SK-N-SH (cell line): ENCODE measurements at regions not wholly inside any gene's neighbourhood (a gene's known extent, or its start where the extent isn't known, plus 50 kb on each side); places are given as distances from the start of the nearest gene placed in this dataset.

Experiments
- CTCF ChIA-PET: fragments of 300-600, 350-600 bp; formaldehyde crosslinking; extraction: SDS; loops from one replicate; lab custom pipeline; 2021; lab: Yijun Ruan, JAX
- POLR2A ChIA-PET: fragments of 350-600 bp; sonication (Branson Sonifier 250); formaldehyde crosslinking; extraction: SDS; loops from one replicate; lab custom pipeline; 2020; ENCODE audit warnings: antibody characterized with exemption, inconsistent platforms; lab: Yijun Ruan, JAX
- DNase-seq: peaks from one replicate; pipeline ENCODE4 v3.0.0; 2012
- H2AFZ ChIP-seq: fragments of 200-600 bp; sonication (generic); 2 replicates; pipeline ENCODE4 v1.8.1; 2016; ENCODE audit warnings: antibody characterized with exemption, mild to moderate bottlenecking, low read depth
- H3F3A ChIP-seq: fragments of 200-600 bp; sonication (generic); replicated peaks from 2 replicates; pipeline ENCODE3; 2016; ENCODE audit warnings: antibody characterized with exemption, mild to moderate bottlenecking; ENCODE audit not compliant: insufficient read depth
- H3K27ac ChIP-seq, 2 experiments: fragments of 200-500 bp in 1 of 2; fragments of 200-600 bp in 1 of 2; sonication (Bioruptor generic) in 1 of 2; sonication (generic), shearing (Covaris generic) in 1 of 2; 2 replicates each; pipeline versions ENCODE4 v1.5.1 to v1.6.1; 2014 to 2016; ENCODE audit warnings: low read depth in 2 of 2, inconsistent platforms in 1 of 2, low read length in 1 of 2, mild to moderate bottlenecking in 1 of 2, mixed read lengths in 1 of 2
- H3K27me3 ChIP-seq: fragments of 200-600 bp; sonication (generic), shearing (Covaris generic); 2 replicates; pipeline ENCODE4 v1.6.1; 2016; ENCODE audit warnings: mixed run types; ENCODE audit not compliant: insufficient read depth
- H3K36me3 ChIP-seq, 2 experiments: fragments of 200-500 bp in 1 of 2; fragments of 200-600 bp in 1 of 2; sonication (Bioruptor generic) in 1 of 2; sonication (generic) in 1 of 2; replicated peaks in 1 of 2; 2 replicates each; pipeline versions ENCODE3 to v1.5.1; 2014 to 2016; ENCODE audit warnings: low read length in 1 of 2, mild to moderate bottlenecking in 1 of 2; ENCODE audit not compliant: insufficient read depth in 2 of 2, control insufficient read depth in 1 of 2
- H3K4me1 ChIP-seq, 2 experiments: fragments of 200-500 bp in 1 of 2; fragments of 200-600 bp in 1 of 2; sonication (Bioruptor generic) in 1 of 2; sonication (generic), shearing (Covaris generic) in 1 of 2; 2 replicates each; pipeline versions ENCODE4 v1.5.1 to v1.6.1; 2014 to 2016; ENCODE audit warnings: low read depth in 1 of 2, low read length in 1 of 2, mixed run types in 1 of 2; ENCODE audit not compliant: insufficient read depth in 2 of 2, control insufficient read depth in 1 of 2
- H3K4me2 ChIP-seq: fragments of 200-600 bp; sonication (generic), shearing (Covaris generic); 2 replicates; pipeline ENCODE4 v1.6.1; 2017; ENCODE audit warnings: mixed run types
- H3K4me3 ChIP-seq, 2 experiments: fragments of 200-500 bp in 1 of 2; fragments of 200-600 bp in 1 of 2; sonication (Bioruptor generic) in 1 of 2; sonication (generic), shearing (Covaris generic) in 1 of 2; 2 replicates each; pipeline versions ENCODE4 v1.5.1 to v1.8.1; 2014 to 2016; ENCODE audit warnings: low read depth in 2 of 2, inconsistent platforms in 1 of 2, low read length in 1 of 2, mild to moderate bottlenecking in 1 of 2, mixed read lengths in 1 of 2, moderate library complexity in 1 of 2
- H3K79me2 ChIP-seq: fragments of 200-600 bp; sonication (generic); 2 replicates; pipeline ENCODE4 v1.8.1; 2017; ENCODE audit warnings: mild to moderate bottlenecking; ENCODE audit not compliant: insufficient read depth
- H3K9ac ChIP-seq: fragments of 200-600 bp; sonication (generic); 2 replicates; pipeline ENCODE4 v1.6.1; 2017; ENCODE audit warnings: mixed run types
- H3K9me2 ChIP-seq: fragments of 200-600 bp; sonication (generic); 2 replicates; pipeline ENCODE4 v1.6.1; 2017; ENCODE audit warnings: mixed run types
- H3K9me3 ChIP-seq: fragments of 200-600 bp; sonication (generic); 2 replicates; pipeline ENCODE4 v1.6.1; 2017; ENCODE audit warnings: mixed run types, mild to moderate bottlenecking, moderate library complexity
- H4K20me1 ChIP-seq: fragments of 200-600 bp; sonication (generic); 2 replicates; pipeline ENCODE4 v1.6.1; 2017; ENCODE audit warnings: mild to moderate bottlenecking, mixed run types; ENCODE audit not compliant: insufficient read depth
- CHD2 ChIP-seq: fragments of 150-350 bp; IDR thresholded peaks from 2 replicates; pipeline ENCODE4 v1.6.1; 2018; ENCODE audit warnings: low read length; ENCODE audit not compliant: partially characterized antibody
- ELF1 ChIP-seq: IDR thresholded peaks from 2 replicates; pipeline ENCODE4 v1.4.0; 2012
- EP300 ChIP-seq, 2 experiments: IDR thresholded peaks; 2 replicates each; pipeline versions ENCODE4 v1.4.0 to v1.6.1; 2012; ENCODE audit warnings: borderline replicate concordance in 1 of 2, low read depth in 1 of 2, low read length in 1 of 2
- EZH2phosphoT487 ChIP-seq: fragments of 200-600 bp; sonication (generic); IDR thresholded peaks from 2 replicates; pipeline ENCODE4 v1.6.1; 2017; ENCODE audit warnings: low read depth, mixed run types, mild to moderate bottlenecking, antibody characterized with exemption, moderate library complexity, borderline replicate concordance
- FOSL2 ChIP-seq: IDR thresholded peaks from 2 replicates; pipeline ENCODE4 v1.4.0; 2012; ENCODE audit warnings: low read depth, mild to moderate bottlenecking, moderate library complexity, borderline replicate concordance
- FOXJ3 ChIP-seq: sonication (generic); formaldehyde crosslinking; IDR thresholded peaks from 2 replicates; pipeline ENCODE4 v1.5.1; 2020; ENCODE audit warnings: mild to moderate bottlenecking, missing genetic modification reagents
- GATA2 ChIP-seq: sonication (generic); formaldehyde crosslinking; IDR thresholded peaks from 2 replicates; pipeline ENCODE4 v1.5.0; 2020; ENCODE audit warnings: mild to moderate bottlenecking, missing genetic modification reagents
- MEF2A ChIP-seq: IDR thresholded peaks from 2 replicates; pipeline ENCODE4 v1.4.0; 2012; ENCODE audit warnings: low read depth, borderline replicate concordance
- MXI1 ChIP-seq: IDR thresholded peaks from 2 replicates; pipeline ENCODE4 v1.6.1; 2012; ENCODE audit warnings: mild to moderate bottlenecking, low read depth, low read length, improper control_type of control experiment
- POLR2AphosphoS5 ChIP-seq: IDR thresholded peaks from 2 replicates; pipeline ENCODE4 v1.6.1; 2012; ENCODE audit warnings: low read depth, low read length
- RAD21 ChIP-seq: IDR thresholded peaks from 2 replicates; pipeline ENCODE4 v1.6.1; 2012; ENCODE audit warnings: mild to moderate bottlenecking, low read length
- RCOR1 ChIP-seq: fragments of 150-350 bp; IDR thresholded peaks from 2 replicates; pipeline ENCODE4 v1.6.1; 2017; ENCODE audit warnings: antibody characterized with exemption, low read length
- REST ChIP-seq: IDR thresholded peaks from 2 replicates; pipeline ENCODE4 v1.6.1; 2012; ENCODE audit warnings: mild to moderate bottlenecking, low read depth, low read length, moderate library complexity
- RXRA ChIP-seq: IDR thresholded peaks from 2 replicates; pipeline ENCODE4 v1.4.0; 2012; ENCODE audit warnings: low read depth, mild to moderate bottlenecking, borderline replicate concordance
- SMC3 ChIP-seq: IDR thresholded peaks from 2 replicates; pipeline ENCODE4 v1.6.1; 2012; ENCODE audit warnings: low read depth, low read length, improper control_type of control experiment
- TAF1 ChIP-seq: IDR thresholded peaks from 2 replicates; pipeline ENCODE4 v1.6.1; 2012; ENCODE audit warnings: low read depth, mild to moderate bottlenecking, low read length, moderate library complexity, borderline replicate concordance
- USF1 ChIP-seq: IDR thresholded peaks from 2 replicates; pipeline ENCODE4 v1.4.0; 2012; ENCODE audit warnings: low read depth, borderline replicate concordance
- YY1 ChIP-seq: IDR thresholded peaks from 2 replicates; pipeline ENCODE4 v1.4.0; 2012; ENCODE audit warnings: low read depth, mild to moderate bottlenecking
- ZBTB33 ChIP-seq: IDR thresholded peaks from 2 replicates; pipeline ENCODE4 v1.4.0; 2012; ENCODE audit warnings: low read depth, borderline replicate concordance
- WGBS: methylation state at CpG from one replicate; pipeline ENCODE4 v1.1.6; 2017; ENCODE audit warnings: low lambda C conversion rate; 5-methylcytosine and 5-hydroxymethylcytosine counted together
- TF ChIP-seq, protein P1 (sequence below): IDR thresholded peaks from 2 replicates; pipeline ENCODE4; 2012

DNA sequence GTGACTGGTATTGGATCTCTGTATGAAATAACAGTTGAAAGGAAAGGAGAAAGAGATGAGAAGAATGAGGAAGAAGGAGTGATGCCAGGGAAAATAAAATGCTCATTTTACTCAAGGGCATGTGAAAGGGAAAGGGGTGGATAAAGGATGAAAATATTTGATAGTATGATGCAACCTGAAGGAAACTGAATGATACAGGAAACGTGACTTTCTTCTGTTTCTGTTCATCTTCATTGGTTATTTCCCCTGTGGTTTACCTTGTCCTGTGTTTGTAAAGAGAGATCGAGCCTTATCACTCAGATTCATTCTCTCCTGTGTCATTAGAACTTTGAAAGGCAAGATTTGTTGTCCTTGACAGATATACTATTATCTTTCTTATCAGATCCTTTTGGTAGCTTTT, 243.6 kb upstream of the SLITRK3 start:
- no peak overlapping the region for H2AFZ ChIP-seq
- no peaks in the 10 kb centered on the region for H3F3A ChIP-seq
- H3K27ac ChIP-seq, result no peak overlapping the region
- TF ChIP-seq FOSL2 (no peak), FOXJ3 (CRISPR knock-in tag) (no peak), RCOR1 (no peak), MXI1 (no peak), REST (no peak), MEF2A (no peak), ZBTB33 (no peak), YY1 (no peak), USF1 (no peak), EZH2phosphoT487 (no peak), RAD21 (no peak)
- no peak for DNase-seq
- ChIA-PET POLR2A (no interaction called here), CTCF (no interaction called here)
- no peak overlapping the region for H3K9ac ChIP-seq
- no peaks in the 10 kb centered on the region for H3K36me3 ChIP-seq
- H3K4me1 ChIP-seq, result no peaks in the 10 kb centered on the region
- no peaks in the 10 kb centered on the region for H3K9me2 ChIP-seq
- H3K27me3 ChIP-seq, result no peaks in the 10 kb centered on the region
- 0 out of 2 replicates have a peak, but pooled peaks cover 5% of the 10 kb centered on the region for H3K9me3 ChIP-seq
- no peak overlapping the region for H3K4me3 ChIP-seq
- no peak overlapping the region for H3K4me2 ChIP-seq
- no peaks in the 10 kb centered on the region for H4K20me1 ChIP-seq
- H3K79me2 ChIP-seq, result no peaks in the 10 kb centered on the region
- 11% methylated on average over 2 of the region's 2 CpGs for WGBS

DNA sequence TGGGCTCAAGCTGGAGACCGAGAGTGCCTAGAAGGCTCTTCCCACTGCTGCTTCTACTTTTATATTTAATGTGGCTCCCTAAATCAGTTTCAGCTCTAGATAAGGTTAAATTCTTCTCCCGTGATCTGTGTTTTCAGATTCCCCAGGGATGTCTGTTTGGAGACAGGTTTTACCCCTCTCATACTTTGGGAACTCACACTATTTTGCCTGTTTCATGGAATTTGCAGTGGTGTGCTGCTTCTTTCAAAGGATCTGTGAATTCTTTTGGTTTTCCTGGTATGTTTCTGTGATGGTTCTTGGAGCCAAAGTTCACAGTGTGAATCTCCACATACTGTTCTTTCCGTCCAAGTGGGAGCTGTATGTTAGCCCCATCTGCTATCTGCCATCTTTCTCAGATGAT, 238.3 kb upstream of the SLITRK3 start:
- DNase-seq, result no peak
- Histone ChIP-seq H4K20me1 (no peaks in the 10 kb centered on the region), H3K4me1 (no peaks in the 10 kb centered on the region), H3K9me2 (no peaks in the 10 kb centered on the region), H3K79me2 (no peaks in the 10 kb centered on the region), H3K9ac (no peak overlapping the region), H3K9me3 (0 out of 2 replicates have a peak, but pooled peaks cover 5% of the 10 kb centered on the region), H3F3A (no peaks in the 10 kb centered on the region), H3K36me3 (no peaks in the 10 kb centered on the region), H3K4me2 (no peak overlapping the region), H2AFZ (no peak overlapping the region), H3K27me3 (no peaks in the 10 kb centered on the region), H3K27ac (no peak overlapping the region), H3K4me3 (no peak overlapping the region)
- ChIA-PET POLR2A (no interaction called here), CTCF (no interaction called here)
- WGBS, result 7% methylated on average over 3 of the region's 3 CpGs
- TF ChIP-seq EP300 (IDR thresholded peaks at IDR 0.05; ENCODE audit: borderline replicate concordance in 1 of 2, low read depth in 1 of 2, low read length in 1 of 2) (no peak), GATA2 (CRISPR knock-in tag) (no peak), CHD2 (no peak), ELF1 (no peak), RXRA (no peak), ZBTB33 (no peak), TAF1 (no peak), POLR2AphosphoS5 (no peak), SMC3 (no peak)
- TF ChIP-seq, protein P1, sequence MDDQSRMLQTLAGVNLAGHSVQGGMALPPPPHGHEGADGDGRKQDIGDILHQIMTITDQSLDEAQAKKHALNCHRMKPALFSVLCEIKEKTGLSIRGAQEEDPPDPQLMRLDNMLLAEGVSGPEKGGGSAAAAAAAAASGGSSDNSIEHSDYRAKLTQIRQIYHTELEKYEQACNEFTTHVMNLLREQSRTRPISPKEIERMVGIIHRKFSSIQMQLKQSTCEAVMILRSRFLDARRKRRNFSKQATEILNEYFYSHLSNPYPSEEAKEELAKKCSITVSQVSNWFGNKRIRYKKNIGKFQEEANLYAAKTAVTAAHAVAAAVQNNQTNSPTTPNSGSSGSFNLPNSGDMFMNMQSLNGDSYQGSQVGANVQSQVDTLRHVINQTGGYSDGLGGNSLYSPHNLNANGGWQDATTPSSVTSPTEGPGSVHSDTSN, result no peak
